NOMO-1 (cell line): ENCODE measurements at regions not wholly inside any gene's neighbourhood (a gene's known extent, or its start where the extent isn't known, plus 50 kb on each side); places are given as distances from the start of the nearest gene placed in this dataset.

ENCODE experiments used
- DNase-seq, 2 experiments: peaks; one replicate each; lab custom pipeline; 2025; ENCODE audit not compliant: unreplicated experiment in 2 of 2; lab: John Stamatoyannopoulos, UW

DNA sequence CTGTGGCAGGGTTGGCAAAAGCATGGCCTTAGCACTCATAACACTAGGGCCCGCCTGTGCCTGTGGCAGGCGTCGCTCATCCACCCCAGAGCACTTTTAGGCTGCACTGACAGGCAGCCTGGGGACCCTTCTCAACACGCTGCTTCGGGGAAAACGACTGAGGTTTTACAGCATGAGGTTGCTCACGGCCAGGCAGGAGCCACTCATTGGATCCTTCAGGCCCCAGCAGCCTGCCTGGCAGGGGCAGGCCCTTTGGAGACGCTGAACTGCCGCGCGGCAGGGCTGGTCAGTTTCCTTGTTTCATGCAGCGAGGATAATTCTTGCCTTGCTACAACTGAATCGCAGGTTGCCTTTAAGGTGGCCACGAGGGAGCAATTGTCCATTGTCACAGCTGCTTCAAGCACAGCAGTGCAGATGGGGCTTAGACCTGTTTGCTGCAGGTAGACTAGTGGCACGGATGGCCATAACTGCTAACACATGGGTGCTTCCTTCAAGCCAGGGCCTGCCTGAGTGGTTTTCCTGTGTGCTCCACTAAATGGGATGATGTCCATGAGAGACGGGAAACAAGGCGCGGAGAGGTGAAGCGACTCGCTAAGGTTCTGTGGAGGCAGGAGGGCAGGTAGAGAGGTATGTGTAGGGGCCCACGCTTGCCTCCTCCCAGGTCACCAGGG is 49.9 kb upstream of the HS6ST1 start:
- DNase-seq, result no peak

- no peak for DNase-seq
Measured at GRCh38 chr2:128369108-128369555, 50.5 kb upstream of the HS6ST1 start.

GRCh38 chr2:128369602-128370467 is 51.2 kb upstream of the HS6ST1 start:
- no peak for DNase-seq

GRCh38 chr2:128370468-128371247 is 52.0 kb upstream of the HS6ST1 start:
- DNase-seq, result no peak

GRCh38 chr2:128371248-128371630 is 52.6 kb upstream of the HS6ST1 start:
- no peak for DNase-seq

DNA sequence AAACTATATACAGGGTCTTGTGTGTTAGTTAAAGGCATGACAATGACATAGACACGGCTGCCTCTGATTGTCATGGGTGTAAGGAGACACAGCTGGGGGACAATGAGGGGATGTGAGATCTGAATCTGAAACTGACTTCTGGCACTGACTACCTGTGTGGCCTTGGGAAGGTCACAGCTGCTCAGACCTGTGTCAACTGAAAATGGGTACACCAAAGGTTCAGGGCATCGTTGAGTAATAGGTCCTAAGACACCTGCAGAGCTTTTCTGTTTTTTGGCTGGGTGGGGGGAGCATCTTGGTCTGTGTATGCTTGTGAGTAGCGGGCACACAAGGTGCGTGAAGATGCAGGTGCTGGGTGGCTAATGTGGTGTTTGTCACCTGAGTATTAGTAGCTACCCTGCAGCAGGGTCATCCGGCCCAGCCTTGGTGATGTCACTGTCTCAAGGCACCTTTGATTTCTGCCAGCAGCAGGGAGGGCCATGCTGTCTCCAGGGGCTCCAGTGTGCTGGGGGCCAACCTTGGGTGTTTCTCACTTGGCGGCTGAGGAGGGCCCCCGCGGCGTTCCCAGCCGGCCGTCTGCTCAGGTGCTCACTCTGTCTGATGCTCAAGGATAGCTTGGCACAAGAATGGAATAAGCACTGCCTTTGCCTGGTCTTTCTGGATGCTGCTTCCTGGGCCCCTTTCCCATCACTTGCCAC is 53.1 kb upstream of the HS6ST1 start:
- no peak for DNase-seq

- no peak for DNase-seq
Measured at GRCh38 chr2:128372621-128373341, 54.1 kb upstream of the HS6ST1 start.

DNA sequence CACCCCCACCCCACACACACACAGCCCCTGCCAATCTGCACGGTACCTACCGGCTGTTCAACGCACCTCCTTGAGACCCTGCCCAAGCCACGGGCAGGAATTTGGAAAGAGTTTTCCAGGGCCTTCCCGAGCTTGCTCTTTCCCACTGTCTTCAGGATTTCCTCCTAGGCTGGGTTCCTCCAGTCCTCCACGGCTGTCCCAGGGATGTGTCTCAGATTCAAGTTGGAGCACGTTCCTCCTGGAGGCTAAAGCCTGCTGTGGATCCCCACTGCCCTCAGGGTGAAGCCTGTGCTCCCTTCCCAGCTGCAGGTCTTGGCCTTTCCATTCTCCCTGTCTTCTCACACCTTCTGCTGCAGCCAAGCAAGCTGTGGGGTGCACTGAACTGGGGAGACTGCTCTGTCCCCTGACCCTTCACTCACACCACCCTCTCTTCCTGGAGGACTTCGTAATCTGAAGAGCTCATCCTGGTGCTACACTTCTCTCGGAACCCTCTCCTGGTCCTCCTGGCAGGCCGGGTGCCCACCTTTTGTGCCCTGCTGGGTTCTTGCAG is 54.9 kb upstream of the HS6ST1 start:
- DNase-seq, result no peak

DNA sequence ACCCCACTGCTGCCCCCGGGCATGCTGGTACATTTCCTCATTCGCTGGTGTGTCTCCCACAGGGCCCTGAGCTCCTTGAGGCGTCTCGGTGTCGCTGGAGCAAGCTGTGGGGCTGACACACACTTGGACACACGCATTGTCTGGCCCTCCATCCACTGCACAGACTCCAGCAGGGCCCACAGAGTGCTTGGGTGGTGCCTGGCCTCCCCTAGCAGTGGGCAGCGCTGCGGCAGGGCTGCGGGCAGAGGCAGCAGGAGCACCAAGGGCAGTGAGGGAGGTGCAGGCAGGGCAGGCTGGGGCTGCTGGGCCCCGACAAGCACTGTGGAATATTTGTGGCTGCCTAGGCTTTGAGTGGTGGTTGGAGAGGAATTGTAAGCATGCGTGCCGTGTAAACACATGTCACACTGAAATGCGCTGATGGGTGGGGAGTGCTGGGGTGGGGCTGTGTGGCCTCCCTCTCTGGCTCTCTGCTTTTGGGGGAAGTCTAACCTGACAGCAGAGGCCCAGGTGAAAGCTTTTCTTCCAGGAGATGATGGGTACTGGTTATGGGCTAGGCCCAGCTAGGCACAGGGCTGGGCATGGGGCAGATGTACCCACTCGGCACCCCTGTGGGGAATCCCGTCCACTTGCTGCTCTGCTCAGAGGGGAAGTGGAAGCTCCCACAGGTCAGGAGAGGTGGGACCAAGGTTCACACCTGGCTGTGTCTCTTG is 55.5 kb upstream of the HS6ST1 start:
- DNase-seq, result no peak

DNA sequence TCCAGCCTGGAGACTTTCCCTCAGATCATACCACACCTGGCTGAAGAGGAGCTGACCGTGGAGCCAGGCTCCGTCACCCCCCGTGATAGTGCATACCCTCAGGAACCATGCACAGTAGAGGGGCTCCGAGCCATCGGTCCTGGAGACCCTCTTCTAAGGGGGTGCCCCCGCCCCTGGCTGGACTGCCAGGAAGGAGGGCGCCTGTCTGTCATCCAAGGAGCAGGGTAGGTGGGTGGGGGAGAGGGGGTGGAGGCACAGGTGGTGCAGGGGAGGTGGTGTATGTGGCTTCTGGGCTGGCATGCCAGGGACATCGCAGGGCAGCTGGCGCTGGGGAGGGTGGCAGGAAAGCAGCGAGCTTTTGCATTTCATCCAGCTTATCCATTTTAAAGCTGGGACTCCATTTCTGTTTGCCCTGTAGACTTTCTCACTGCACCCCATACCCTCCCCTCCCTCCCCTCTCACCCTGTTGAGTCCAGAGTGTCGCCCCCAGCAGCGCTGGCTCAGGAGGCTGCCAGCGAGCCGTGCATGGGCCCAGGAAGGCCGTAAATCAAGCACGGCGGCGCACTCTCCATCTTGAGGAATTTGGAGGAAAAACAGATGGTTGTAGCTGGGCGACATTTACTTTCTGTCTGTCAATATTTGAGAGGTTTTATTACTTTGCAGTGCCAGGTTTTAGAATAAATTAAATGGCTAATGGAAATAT is 56.2 kb upstream of the HS6ST1 start:
- DNase-seq, result no peak

- no peak for DNase-seq
Measured at GRCh38 chr2:128375454-128375853, 56.8 kb upstream of the HS6ST1 start.

DNA sequence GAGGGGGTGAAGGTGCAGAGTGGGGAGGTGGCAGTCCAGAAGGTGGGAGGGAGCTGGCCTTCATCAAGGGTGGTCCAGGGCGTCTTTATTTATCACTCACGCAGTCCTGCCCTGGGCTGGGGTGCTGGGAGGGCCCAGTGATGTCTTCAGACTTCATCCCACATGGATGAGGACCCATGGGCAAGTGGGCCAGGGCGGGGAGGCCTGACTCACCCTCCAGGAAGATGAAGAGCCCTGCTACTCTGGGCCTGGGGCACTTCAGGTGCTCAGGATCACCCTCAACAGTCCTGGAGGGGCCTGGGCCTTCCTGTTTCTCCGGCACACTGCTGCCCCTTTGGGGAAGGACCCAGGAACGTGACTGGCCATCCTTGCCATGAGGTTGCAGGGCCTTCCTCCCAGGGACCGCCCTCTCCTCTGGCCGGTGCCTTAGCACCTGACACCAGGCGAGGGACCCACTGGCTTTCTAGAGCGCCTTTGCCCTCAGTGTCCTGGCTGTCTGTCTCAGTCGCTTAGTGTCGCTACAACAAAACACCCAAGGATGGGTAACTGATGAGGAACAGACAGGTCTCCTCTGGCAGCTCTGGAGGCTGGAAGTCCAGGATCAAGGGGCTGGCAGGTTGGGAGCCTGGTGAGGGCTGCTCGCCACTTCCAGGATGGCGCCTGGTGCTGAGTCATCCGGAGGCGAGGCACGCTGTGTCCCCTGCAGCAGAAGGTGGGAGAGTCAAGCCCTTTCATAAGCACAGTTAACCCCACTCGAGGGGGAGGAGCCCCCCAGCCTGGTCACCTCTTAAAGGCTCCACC is 57.8 kb upstream of the HS6ST1 start:
- no peak for DNase-seq

- DNase-seq, result no peak
Measured at GRCh38 chr2:128377071-128377910, 58.6 kb upstream of the HS6ST1 start.

DNA sequence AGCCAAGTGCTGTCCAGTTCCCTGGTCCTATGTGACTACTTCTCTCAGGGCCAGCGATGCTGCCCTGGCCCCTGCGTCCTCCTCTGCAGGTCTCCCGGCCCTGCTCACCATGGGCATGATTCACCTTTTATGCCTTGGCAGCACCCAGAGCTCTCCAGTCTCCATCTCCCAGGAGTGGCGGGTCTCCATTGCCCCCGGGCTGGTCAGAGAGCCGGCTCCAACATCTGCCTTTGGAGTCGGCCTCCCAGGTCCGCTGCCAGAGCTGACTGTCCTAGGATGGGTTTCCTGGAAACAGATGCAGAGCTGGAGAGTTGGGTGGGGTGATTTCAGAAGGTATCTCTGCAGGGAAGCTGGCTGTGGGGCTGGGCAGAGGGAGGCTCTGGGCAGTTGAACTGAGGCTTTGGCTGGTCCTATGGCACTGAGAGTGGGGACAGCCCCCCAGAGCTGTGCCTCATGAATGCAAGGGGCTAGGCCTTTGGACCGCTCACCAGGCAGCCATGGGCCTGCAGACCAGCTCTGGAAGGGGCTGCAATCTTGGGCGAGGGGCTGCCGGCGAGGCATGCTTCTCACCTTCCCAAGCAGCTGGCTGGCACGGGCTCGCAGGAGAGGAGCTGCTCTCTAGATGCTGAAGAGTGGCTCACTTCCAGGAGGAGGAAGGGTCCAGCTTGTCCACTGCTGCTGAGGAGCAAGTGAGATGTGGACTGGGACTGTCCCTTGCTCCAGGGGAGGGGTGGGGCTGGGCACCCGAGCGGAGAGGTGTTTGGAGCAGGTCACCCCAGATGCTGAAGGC is 59.8 kb upstream of the HS6ST1 start:
- no peak for DNase-seq

- DNase-seq, result no peak
Measured at GRCh38 chr2:128379021-128380015, 60.6 kb upstream of the HS6ST1 start.
